ENCODE measurements at regions not wholly inside any gene's neighbourhood (a gene's known extent, or its start where the extent isn't known, plus 50 kb on each side); places are given as distances from the start of the nearest gene placed in this dataset.

GRCh38 chr6:74631564-74631963, 574.3 kb downstream of the COL12A1 start:
- no peak for TF ChIP-seq REST (IDR thresholded peaks at IDR 0.05; ENCODE audit: low read depth)
- TF ChIP-seq TCF12 (IDR thresholded peaks at IDR 0.05; ENCODE audit: low read depth), result no peak
- TF ChIP-seq EGR1 (IDR thresholded peaks at IDR 0.05), result no peak
- no peak for TF ChIP-seq MAX (IDR thresholded peaks at IDR 0.05)
- no peak for TF ChIP-seq RAD21 (IDR thresholded peaks at IDR 0.05; ENCODE audit: low read depth)
- TF ChIP-seq NFIC (IDR thresholded peaks at IDR 0.05), result no peak
- TF ChIP-seq EP300 (IDR thresholded peaks at IDR 0.05; ENCODE audit: borderline replicate concordance), result no peak
- TF ChIP-seq CEBPB (IDR thresholded peaks at IDR 0.05), result no peak
- no peak for TF ChIP-seq YY1 (IDR thresholded peaks at IDR 0.05; ENCODE audit: low read depth)
- no peak for TF ChIP-seq TAF1 (IDR thresholded peaks at IDR 0.05; ENCODE audit: low read depth)
- no peak for TF ChIP-seq FOXM1 (IDR thresholded peaks at IDR 0.05; ENCODE audit: borderline replicate concordance, low read depth)
- no peak for TF ChIP-seq ZBTB7A (IDR thresholded peaks at IDR 0.05; ENCODE audit: low read depth)
- TF ChIP-seq TEAD4 (IDR thresholded peaks at IDR 0.05), result no peak

All from Ishikawa (cell line).